GM23338 (cell line): ENCODE measurements at regions not wholly inside any gene's neighbourhood (a gene's known extent, or its start where the extent isn't known, plus 50 kb on each side); places are given as distances from the start of the nearest gene placed in this dataset.

Source experiments
- ATAC-seq: fragments of 200-7000 bp; cut with Tn5 transposase; 3 replicates; pipeline ENCODE4 v1.9.1; 2020
- DNase-seq: peaks from one replicate; pipeline ENCODE4 v3.0.0-alpha.2; 2015; ENCODE audit warnings: low spot score
- H2AFZ ChIP-seq: fragments of 200-600 bp; sonication (generic); 2 replicates; pipeline ENCODE4 v1.8.0; 2016; ENCODE audit warnings: antibody characterized with exemption, mild to moderate bottlenecking, moderate library complexity
- H3F3A ChIP-seq: fragments of 200-600 bp; sonication (generic); replicated peaks from 2 replicates; pipeline ENCODE4 v1.8.0; 2017; ENCODE audit warnings: antibody characterized with exemption, mixed run types, low read depth
- H3K27ac ChIP-seq: fragments of 200-600 bp; sonication (generic); 2 replicates; pipeline ENCODE4 v1.6.1; 2016; ENCODE audit warnings: low read depth
- H3K27me3 ChIP-seq: fragments of 200-600 bp; sonication (generic); 2 replicates; pipeline ENCODE4 v1.8.0; 2016; ENCODE audit warnings: mild to moderate bottlenecking, mixed run types, moderate library complexity; ENCODE audit not compliant: insufficient read depth
- H3K36me3 ChIP-seq: fragments of 200-600 bp; sonication (generic); 2 replicates; pipeline ENCODE4 v1.8.0; 2016; ENCODE audit warnings: mild to moderate bottlenecking; ENCODE audit not compliant: insufficient read depth
- H3K4me1 ChIP-seq: fragments of 200-600 bp; sonication (generic); 2 replicates; pipeline ENCODE4 v1.8.0; 2016; ENCODE audit warnings: mild to moderate bottlenecking, moderate library complexity; ENCODE audit not compliant: insufficient read depth
- H3K4me2 ChIP-seq: fragments of 200-600 bp; sonication (generic); 2 replicates; pipeline ENCODE4 v1.7.1; 2017; ENCODE audit warnings: mixed run types
- H3K4me3 ChIP-seq: fragments of 200-600 bp; sonication (generic); 2 replicates; pipeline ENCODE4 v1.6.1; 2016; ENCODE audit warnings: mixed run types
- H3K79me2 ChIP-seq: fragments of 200-600 bp; sonication (generic); replicated peaks from 2 replicates; pipeline ENCODE4 v1.8.0; 2017; ENCODE audit warnings: mild to moderate bottlenecking; ENCODE audit not compliant: insufficient read depth
- H3K9me2 ChIP-seq: fragments of 200-600 bp; sonication (generic); 2 replicates; pipeline ENCODE4 v1.8.0; 2017; ENCODE audit not compliant: insufficient read depth
- H4K20me1 ChIP-seq: fragments of 200-600 bp; sonication (generic); replicated peaks from 2 replicates; pipeline ENCODE4 v1.8.0; 2017; ENCODE audit warnings: mild to moderate bottlenecking; ENCODE audit not compliant: insufficient read depth
- H3K27ac Mint-ChIP-seq: 2 replicates; pipeline ENCODE4 v1.8.0; 2020; ENCODE audit warnings: inconsistent platforms, mild to moderate bottlenecking, moderate library complexity, mixed read lengths
- H3K27me3 Mint-ChIP-seq: 3 replicates; pipeline ENCODE4 v1.8.0; 2022; ENCODE audit warnings: low read depth, mild to moderate bottlenecking, moderate library complexity, mixed read lengths, inconsistent platforms; ENCODE audit not compliant: insufficient read depth, poor library complexity
- H3K36me3 Mint-ChIP-seq: 3 replicates; pipeline ENCODE4 v1.8.0; 2021; ENCODE audit warnings: low read depth, mild to moderate bottlenecking, inconsistent platforms, moderate library complexity, mixed read lengths
- H3K4me1 Mint-ChIP-seq: 3 replicates; pipeline ENCODE4 v1.8.0; 2020; ENCODE audit warnings: mild to moderate bottlenecking, inconsistent platforms, mixed read lengths
- H3K4me3 Mint-ChIP-seq: 3 replicates; pipeline ENCODE4 v1.8.0; 2021; ENCODE audit warnings: moderate library complexity, mild to moderate bottlenecking, inconsistent platforms, mixed read lengths
- H3K9me3 Mint-ChIP-seq: 3 replicates; pipeline ENCODE4 v1.8.0; 2020; ENCODE audit warnings: moderate library complexity, mild to moderate bottlenecking, inconsistent platforms, mixed read lengths
- CTCF ChIP-seq, 2 experiments: fragments of 200-600 bp in 1 of 2; sonication (generic) in 1 of 2; conservative IDR thresholded peaks; 2 replicates each; pipeline versions ENCODE4 v1.5.1 to v1.6.1; 2016 to 2017; ENCODE audit warnings: antibody characterized with exemption in 2 of 2, low read depth in 2 of 2, mild to moderate bottlenecking in 2 of 2, moderate library complexity in 1 of 2
- POLR2AphosphoS5 ChIP-seq: IDR thresholded peaks from 2 replicates; pipeline ENCODE4 v1.6.1; 2016; ENCODE audit warnings: antibody characterized with exemption, low read depth
- ZNF331 ChIP-seq: fragments of 250-450 bp; sonication (Bioruptor Pico); IDR thresholded peaks from 2 replicates; pipeline ENCODE4 v1.5.0; 2020; ENCODE audit warnings: low read depth, mild to moderate bottlenecking, moderate library complexity
- ZNF462 ChIP-seq: fragments of 250-450 bp; sonication (Bioruptor Pico); IDR thresholded peaks from 2 replicates; pipeline ENCODE4 v1.5.0; 2020; ENCODE audit warnings: mild to moderate bottlenecking, moderate library complexity

GRCh38 chr12:24565300-24565699, 383.6 kb downstream of the BCAT1 start:
- Histone ChIP-seq H4K20me1 (no peaks in the 10 kb centered on the region), H3K79me2 (no peaks in the 10 kb centered on the region), H3K36me3 (no peaks in the 10 kb centered on the region), H3K4me2 (0 out of 2 replicates have a peak overlapping the region, but pooled peaks have one; percentile 88), H3K4me3 (no peak overlapping the region), H3K9me2 (no peaks in the 10 kb centered on the region), H3K27ac (no peak overlapping the region), H2AFZ (no peak overlapping the region), H3K27me3 (peaks cover 43% of the 10 kb centered on the region), H3F3A (no peaks in the 10 kb centered on the region; the same call in 1 of the 2 replicates), H3K4me1 (peaks cover 25% of the 10 kb centered on the region)
- Mint-ChIP-seq H3K4me3 (peak overlapping the region; percentile 32; the same call in 1 of the 3 replicates), H3K27me3 (peaks cover 27% of the 10 kb centered on the region), H3K27ac (no peak overlapping the region), H3K36me3 (no peaks in the 10 kb centered on the region), H3K9me3 (no peaks in the 10 kb centered on the region), H3K4me1 (peaks cover 26% of the 10 kb centered on the region)
- peak; percentile 50 for DNase-seq
- no peak for ATAC-seq
- peak; percentile 48; the same call in 1 of the 2 replicates for TF ChIP-seq ZNF462 (CRISPR knock-in tag)
- TF ChIP-seq CTCF (conservative IDR thresholded peaks at IDR 0.05; ENCODE audit: low read depth in 2 of 2): peak in 1 of 2 experiments; percentile 17; a peak in 1 of 4 replicates
- TF ChIP-seq POLR2AphosphoS5: no peak
- TF ChIP-seq ZNF331 (CRISPR knock-in tag): 0 out of 2 replicates have a peak, but pooled peaks have one; percentile 10
